Colonic mucosa (tissue), 4 donors: ENCODE measurements at regions not wholly inside any gene's neighbourhood (a gene's known extent, or its start where the extent isn't known, plus 50 kb on each side); places are given as distances from the start of the nearest gene placed in this dataset.

Experiments
- DNase-seq: peaks from one replicate; pipeline ENCODE4 v3.0.0-alpha.2; 2020
- H3K27ac ChIP-seq: fragments of 200-600 bp; one replicate; pipeline ENCODE4 v1.8.0; 2021
- H3K27me3 ChIP-seq: fragments of 200-600 bp; one replicate; pipeline ENCODE4 v1.8.0; 2021
- H3K36me3 ChIP-seq: fragments of 200-600 bp; one replicate; pipeline ENCODE4 v1.8.0; 2021
- H3K4me1 ChIP-seq: fragments of 200-600 bp; one replicate; pipeline ENCODE4 v1.8.0; 2021; ENCODE audit warnings: mild to moderate bottlenecking
- H3K4me3 ChIP-seq: fragments of 200-600 bp; one replicate; pipeline ENCODE4 v1.8.0; 2021
- H3K9ac ChIP-seq, 2 donors: one replicate each; pipeline ENCODE4 v1.7.0; 2013; ENCODE audit warnings: control low read depth in 2 of 2, low read depth in 2 of 2, low read length in 2 of 2
- H3K9me3 ChIP-seq: fragments of 200-600 bp; one replicate; pipeline ENCODE4 v1.8.0; 2021
- CTCF ChIP-seq: fragments of 200-600 bp; IDR thresholded peaks from one replicate; pipeline ENCODE4 v1.8.0; 2022; ENCODE audit warnings: antibody characterized with exemption, mild to moderate bottlenecking
- intact Hi-C: fragments of 100-400 bp; cut with DNase I; formaldehyde crosslinking; loops from one replicate; pipeline ENCODE4 v1.14.1; 2022
- donor health status: healthy.
- donor health status: DM: no; HTN: no; CAD: no.
- donor health status: DM: no; HTN: no; CAD: no.

GRCh38 chr20:62543470-62544302, 67.9 kb upstream of the GATA5 start:
- Histone ChIP-seq H3K27me3 (no peaks in the 10 kb centered on the region), H3K9me3 (no peaks in the 10 kb centered on the region), H3K36me3 (no peaks in the 10 kb centered on the region), H3K27ac (no peak overlapping the region), H3K4me3 (no peak overlapping the region), H3K9ac (no peak overlapping the region), H3K4me1 (no peaks in the 10 kb centered on the region)
- TF ChIP-seq CTCF: no peak
- DNase-seq: no peak
- intact Hi-C loops: no loop called here

- Histone ChIP-seq H3K27me3 (no peaks in the 10 kb centered on the region), H3K27ac (no peak overlapping the region), H3K9ac (no peak overlapping the region), H3K36me3 (no peaks in the 10 kb centered on the region), H3K4me1 (no peaks in the 10 kb centered on the region), H3K9me3 (no peaks in the 10 kb centered on the region), H3K4me3 (no peak overlapping the region)
- intact Hi-C loops: no loop called here
- no peak for DNase-seq
- no peak for TF ChIP-seq CTCF
Observed at GRCh38 chr20:62544505-62545055, 68.8 kb upstream of the GATA5 start.

GRCh38 chr20:62545271-62545670, 69.5 kb upstream of the GATA5 start:
- Histone ChIP-seq H3K9me3 (no peaks in the 10 kb centered on the region), H3K27me3 (peaks cover 6% of the 10 kb centered on the region), H3K4me3 (no peak overlapping the region), H3K9ac (no peak overlapping the region), H3K4me1 (no peaks in the 10 kb centered on the region), H3K27ac (no peak overlapping the region), H3K36me3 (no peaks in the 10 kb centered on the region)
- no peak for DNase-seq
- no peak for TF ChIP-seq CTCF
- intact Hi-C loops: no loop called here

GRCh38 chr20:62545901-62546525, 70.2 kb upstream of the GATA5 start:
- Histone ChIP-seq H3K27ac (no peak overlapping the region), H3K4me3 (no peak overlapping the region), H3K9ac (no peak overlapping the region), H3K27me3 (peaks cover 11% of the 10 kb centered on the region), H3K4me1 (no peaks in the 10 kb centered on the region), H3K9me3 (no peaks in the 10 kb centered on the region), H3K36me3 (no peaks in the 10 kb centered on the region)
- TF ChIP-seq CTCF: no peak
- DNase-seq: no peak
- intact Hi-C loops: no loop called here

- no peak for TF ChIP-seq CTCF
- Histone ChIP-seq H3K36me3 (no peaks in the 10 kb centered on the region), H3K9me3 (no peaks in the 10 kb centered on the region), H3K4me1 (no peaks in the 10 kb centered on the region), H3K27ac (no peak overlapping the region), H3K9ac (no peak overlapping the region), H3K27me3 (peaks cover 17% of the 10 kb centered on the region), H3K4me3 (no peak overlapping the region)
- intact Hi-C loops: no loop called here
- no peak for DNase-seq
Observed at GRCh38 chr20:62546606-62547005, 70.8 kb upstream of the GATA5 start.
